ENCODE measurements at regions not wholly inside any gene's neighbourhood (a gene's known extent, or its start where the extent isn't known, plus 50 kb on each side); places are given as distances from the start of the nearest gene placed in this dataset.
"Not testable (repeated sequence)": the region's sequence is repeated elsewhere in the genome, so short reads cannot be mapped to it uniquely, and the experiment has no call there.

- DNase-seq (ENCODE audit: low read depth in 2 of 3, low spot score in 2 of 3), result no peak
Measured at GRCh38 chr10:108090476-108091215, 926.1 kb upstream of the SORCS1 start.

- DNase-seq (ENCODE audit: low read depth in 2 of 3, low spot score in 2 of 3), result no peak
Measured at GRCh38 chr10:108086502-108086901, 922.0 kb upstream of the SORCS1 start.

GRCh38 chr10:108082596-108082995, 918.1 kb upstream of the SORCS1 start:
- no peak for DNase-seq (ENCODE audit: low read depth in 2 of 3, low spot score in 2 of 3)

GRCh38 chr10:108078263-108078662, 913.8 kb upstream of the SORCS1 start:
- DNase-seq (ENCODE audit: low read depth in 2 of 3, low spot score in 2 of 3), result no peak

GRCh38 chr10:108072466-108072865, 908.0 kb upstream of the SORCS1 start:
- DNase-seq (ENCODE audit: low read depth in 2 of 3, low spot score in 2 of 3), result no peak

GRCh38 chr10:108070789-108071188, 906.3 kb upstream of the SORCS1 start:
- DNase-seq (ENCODE audit: low read depth in 2 of 3, low spot score in 2 of 3), result no peak

- no peak for DNase-seq (ENCODE audit: low read depth in 2 of 3, low spot score in 2 of 3)
Measured at GRCh38 chr10:108069096-108069495, 904.6 kb upstream of the SORCS1 start.

- no peak for DNase-seq (ENCODE audit: low read depth in 2 of 3, low spot score in 2 of 3)
Measured at GRCh38 chr10:108064746-108065260, 900.3 kb upstream of the SORCS1 start.

GRCh38 chr10:108060246-108060645, 895.7 kb upstream of the SORCS1 start:
- DNase-seq (ENCODE audit: low read depth in 2 of 3, low spot score in 2 of 3), result no peak

- no peak for DNase-seq (ENCODE audit: low read depth in 2 of 3, low spot score in 2 of 3)
Measured at GRCh38 chr10:108055506-108055905, 891.0 kb upstream of the SORCS1 start.

GRCh38 chr10:108052981-108053380, 888.5 kb upstream of the SORCS1 start:
- DNase-seq (ENCODE audit: low read depth in 2 of 3, low spot score in 2 of 3), result no peak

- DNase-seq (ENCODE audit: low read depth in 2 of 3, low spot score in 2 of 3), result no peak
Measured at GRCh38 chr10:108051218-108051617, 886.7 kb upstream of the SORCS1 start.

- DNase-seq (ENCODE audit: low read depth in 2 of 3, low spot score in 2 of 3), result no peak
Measured at GRCh38 chr10:108050626-108051025, 886.1 kb upstream of the SORCS1 start.

GRCh38 chr10:108049668-108050067, 885.2 kb upstream of the SORCS1 start:
- DNase-seq (ENCODE audit: low read depth in 2 of 3, low spot score in 2 of 3), result no peak

- no peak for DNase-seq (ENCODE audit: low read depth in 2 of 3, low spot score in 2 of 3)
Measured at GRCh38 chr10:108048898-108049297, 884.4 kb upstream of the SORCS1 start.

- DNase-seq (ENCODE audit: low read depth in 2 of 3, low spot score in 2 of 3), result no peak
Measured at GRCh38 chr10:108039821-108040584, 875.5 kb upstream of the SORCS1 start.

GRCh38 chr10:108037061-108037460, 872.6 kb upstream of the SORCS1 start:
- DNase-seq (ENCODE audit: low read depth in 2 of 3, low spot score in 2 of 3), result no peak

GRCh38 chr10:108036265-108036664, 871.8 kb upstream of the SORCS1 start:
- DNase-seq (ENCODE audit: low read depth in 2 of 3, low spot score in 2 of 3), result no peak

- DNase-seq (ENCODE audit: low read depth in 2 of 3, low spot score in 2 of 3), result no peak
Measured at GRCh38 chr10:108034829-108035228, 870.3 kb upstream of the SORCS1 start.

- DNase-seq (ENCODE audit: low read depth in 2 of 3, low spot score in 2 of 3), result not testable (repeated sequence)
Measured at GRCh38 chr10:108033518-108033917, 869.0 kb upstream of the SORCS1 start.

GRCh38 chr10:108031505-108031904, 867.0 kb upstream of the SORCS1 start:
- no peak for DNase-seq (ENCODE audit: low read depth in 2 of 3, low spot score in 2 of 3)

- DNase-seq (ENCODE audit: low read depth in 2 of 3, low spot score in 2 of 3), result no peak
Measured at GRCh38 chr10:108014902-108015177, 850.3 kb upstream of the SORCS1 start.
